H9 (cell line): ENCODE measurements at regions not wholly inside any gene's neighbourhood (a gene's known extent, or its start where the extent isn't known, plus 50 kb on each side); places are given as distances from the start of the nearest gene placed in this dataset.

Experiments used
- DNase-seq: peaks from one replicate; pipeline ENCODE4 v3.0.0-alpha.2; 2017
- H2AFZ ChIP-seq: one replicate; pipeline ENCODE4 v1.6.1; 2013; ENCODE audit warnings: mild to moderate bottlenecking, low read length, control low read depth, moderate library complexity
- H2AK5ac ChIP-seq: 2 replicates; pipeline ENCODE4 v1.6.1; 2013; ENCODE audit warnings: low read length, control low read depth, mixed read lengths; ENCODE audit not compliant: insufficient read length
- H2BK120ac ChIP-seq: one replicate; pipeline ENCODE4 v1.6.1; 2013; ENCODE audit warnings: low read depth, mild to moderate bottlenecking, low read length, control low read depth, inconsistent platforms; ENCODE audit not compliant: poor library complexity, severe bottlenecking
- H2BK12ac ChIP-seq: 2 replicates; pipeline ENCODE4 v1.6.1; 2013; ENCODE audit warnings: low read length, control low read depth, mixed read lengths, low read depth; ENCODE audit not compliant: insufficient read length
- H2BK15ac ChIP-seq: 2 replicates; pipeline ENCODE4 v1.6.1; 2013; ENCODE audit warnings: low read depth, low read length, control low read depth
- H2BK20ac ChIP-seq: one replicate; pipeline ENCODE4 v1.6.1; 2013; ENCODE audit warnings: low read depth, mild to moderate bottlenecking, low read length, control low read depth, inconsistent platforms; ENCODE audit not compliant: poor library complexity, severe bottlenecking
- H2BK5ac ChIP-seq: 2 replicates; pipeline ENCODE4 v1.6.1; 2013; ENCODE audit warnings: low read length, control low read depth, mixed read lengths; ENCODE audit not compliant: insufficient read length
- H3K14ac ChIP-seq: 2 replicates; pipeline ENCODE4 v1.6.1; 2013; ENCODE audit warnings: low read length, control low read depth; ENCODE audit not compliant: insufficient read depth
- H3K18ac ChIP-seq: 2 replicates; pipeline ENCODE4 v1.6.1; 2013; ENCODE audit warnings: low read depth, mild to moderate bottlenecking, mixed read lengths, low read length, control low read depth; ENCODE audit not compliant: insufficient read length
- H3K23ac ChIP-seq: 2 replicates; pipeline ENCODE4 v1.6.1; 2013; ENCODE audit warnings: low read length, control low read depth, mixed read lengths, low read depth; ENCODE audit not compliant: insufficient read length
- H3K23me2 ChIP-seq: 2 replicates; pipeline ENCODE4 v1.6.1; 2013; ENCODE audit warnings: low read depth, mild to moderate bottlenecking, mixed read lengths, low read length, control low read depth; ENCODE audit not compliant: insufficient read length, poor library complexity, severe bottlenecking
- H3K27ac ChIP-seq: 2 replicates; pipeline ENCODE4 v1.5.1; 2013; ENCODE audit warnings: low read length, control low read depth, mixed read lengths, low read depth; ENCODE audit not compliant: insufficient read length
- H3K27me3 ChIP-seq: 2 replicates; pipeline ENCODE4 v1.6.1; 2013; ENCODE audit warnings: low read length, control low read depth, inconsistent platforms; ENCODE audit not compliant: insufficient read depth
- H3K4ac ChIP-seq: 2 replicates; pipeline ENCODE4 v1.6.1; 2013; ENCODE audit warnings: low read depth, mild to moderate bottlenecking, control low read depth, inconsistent platforms, low read length, moderate library complexity
- H3K4me1 ChIP-seq: 2 replicates; pipeline ENCODE4 v1.6.1; 2013; ENCODE audit warnings: low read length, control low read depth, inconsistent platforms; ENCODE audit not compliant: insufficient read depth
- H3K4me2 ChIP-seq: 2 replicates; pipeline ENCODE4 v1.6.1; 2013; ENCODE audit warnings: low read length, control low read depth, mixed read lengths; ENCODE audit not compliant: insufficient read length, insufficient read depth
- H3K56ac ChIP-seq: 2 replicates; pipeline ENCODE4 v1.6.1; 2013; ENCODE audit warnings: low read depth, mild to moderate bottlenecking, mixed read lengths, low read length, control low read depth; ENCODE audit not compliant: insufficient read length
- H3K79me1 ChIP-seq: 2 replicates; pipeline ENCODE4 v1.6.1; 2013; ENCODE audit warnings: low read depth, mild to moderate bottlenecking, moderate library complexity, low read length, control low read depth, inconsistent platforms; ENCODE audit not compliant: insufficient read depth, poor library complexity, severe bottlenecking
- H3K79me2 ChIP-seq: 2 replicates; pipeline ENCODE4 v1.6.1; 2013; ENCODE audit warnings: low read length, control low read depth, inconsistent platforms; ENCODE audit not compliant: insufficient read depth
- H3K9ac ChIP-seq: 2 replicates; pipeline ENCODE4 v1.6.1; 2013; ENCODE audit warnings: low read length, control low read depth, mixed read lengths; ENCODE audit not compliant: insufficient read length; ENCODE audit errors: extremely low read depth
- H3K9me3 ChIP-seq: one replicate; pipeline ENCODE4 v1.6.1; 2013; ENCODE audit warnings: low read depth, low read length, inconsistent platforms; ENCODE audit not compliant: control insufficient read depth
- H3T11ph ChIP-seq: one replicate; pipeline ENCODE4 v1.6.1; 2013; ENCODE audit warnings: mild to moderate bottlenecking, low read length, control low read depth, inconsistent platforms
- H4K20me1 ChIP-seq: one replicate; pipeline ENCODE4 v1.6.1; 2013; ENCODE audit not compliant: control insufficient read depth, insufficient read length, insufficient read depth
- H4K5ac ChIP-seq: 2 replicates; pipeline ENCODE4 v1.6.1; 2013; ENCODE audit warnings: low read depth, mild to moderate bottlenecking, mixed read lengths, low read length, control low read depth; ENCODE audit not compliant: insufficient read length
- H4K8ac ChIP-seq: replicated peaks from 2 replicates; pipeline ENCODE4 v1.6.1; 2013; ENCODE audit warnings: low read length, control low read depth, mixed read lengths, low read depth; ENCODE audit not compliant: insufficient read length
- H4K91ac ChIP-seq: 2 replicates; pipeline ENCODE4 v1.6.1; 2013; ENCODE audit warnings: low read depth, mild to moderate bottlenecking, moderate library complexity, mixed read lengths, low read length, control low read depth; ENCODE audit not compliant: insufficient read length
- H3K27ac Mint-ChIP-seq, 3 experiments: 2 replicates in 2 of 3; 3 replicates in 1 of 3; pipeline ENCODE4 v1.8.0; 2020 to 2021; ENCODE audit warnings: mixed read lengths in 3 of 3, mild to moderate bottlenecking in 1 of 3, moderate library complexity in 1 of 3
- H3K27me3 Mint-ChIP-seq: 2 replicates; pipeline ENCODE4 v1.8.0; 2021; ENCODE audit warnings: low read depth, mild to moderate bottlenecking, moderate library complexity, mixed read lengths
- H3K36me3 Mint-ChIP-seq, 3 experiments: 2 replicates in 2 of 3; 3 replicates in 1 of 3; pipeline ENCODE4 v1.8.0; 2020 to 2021; ENCODE audit warnings: low read depth in 3 of 3, mixed read lengths in 3 of 3; ENCODE audit not compliant: insufficient read depth in 1 of 3
- H3K4me1 Mint-ChIP-seq, 2 experiments: 2 replicates each; pipeline ENCODE4 v1.8.0; 2020; ENCODE audit warnings: mixed read lengths in 2 of 2
- H3K4me3 Mint-ChIP-seq, 2 experiments: 2 replicates in 1 of 2; 3 replicates in 1 of 2; pipeline ENCODE4 v1.8.0; 2020 to 2021; ENCODE audit warnings: mild to moderate bottlenecking in 2 of 2, mixed read lengths in 2 of 2, moderate library complexity in 1 of 2
- H3K9me3 Mint-ChIP-seq, 2 experiments: 2 replicates in 1 of 2; 3 replicates in 1 of 2; pipeline ENCODE4 v1.8.0; 2020; ENCODE audit warnings: mild to moderate bottlenecking in 2 of 2, mixed read lengths in 2 of 2, moderate library complexity in 1 of 2
- WGBS: extraction: QIAGEN DNeasy Blood & Tissue Kit; methylation state at CpG from one replicate; pipeline ENCODE4 v1.1.7; 2013; ENCODE audit warnings: missing lambda C conversion rate, low lambda C conversion rate, mixed read lengths; ENCODE audit not compliant: insufficient read length; ENCODE audit errors: extremely low coverage; 5-methylcytosine and 5-hydroxymethylcytosine counted together
- TF ChIP-seq, protein P1 (sequence below): fragments of 200-600 bp; sonication (generic); conservative IDR thresholded peaks from 3 replicates; pipeline ENCODE4 v1.8.0; 2021; ENCODE audit warnings: antibody characterized with exemption, mild to moderate bottlenecking

DNA sequence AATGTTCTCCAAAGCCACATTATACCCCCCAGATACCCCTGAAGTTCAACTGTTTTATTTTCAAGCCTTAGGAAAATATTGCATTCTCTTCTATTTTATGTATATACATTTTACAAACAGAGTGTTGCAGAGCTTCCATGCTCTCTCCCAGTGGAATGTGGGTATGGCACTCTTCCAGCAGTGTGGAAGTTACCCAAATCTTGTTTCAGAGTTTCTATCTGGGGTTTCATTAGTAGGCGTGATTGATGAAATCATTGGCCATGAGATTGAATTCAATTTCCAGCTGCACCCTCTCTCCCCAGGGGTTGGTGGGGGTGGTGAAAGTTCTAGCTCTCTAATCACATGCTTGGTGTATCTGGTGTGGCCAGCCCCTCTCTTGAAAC, 350.4 kb downstream of the RPS24 start:
- Mint-ChIP-seq H3K27ac (no peak overlapping the region), H3K36me3 (peaks cover under 1 to 7% (median 5%) of the 10 kb centered on the region in 3 experiments; a peak in 4 of 7 replicates), H3K9me3 (peaks cover 6% of the 10 kb centered on the region in 2 experiments), H3K27me3 (peaks cover 35% of the 10 kb centered on the region), H3K4me3 (no peak overlapping the region), H3K4me1 (peaks cover 13 to 14% of the 10 kb centered on the region in 2 experiments)
- Histone ChIP-seq H2BK12ac (no peak overlapping the region), H2AFZ (no peak overlapping the region), H3K4me2 (no peak overlapping the region), H3K27ac (no peak overlapping the region), H3K23me2 (no peaks in the 10 kb centered on the region), H3K18ac (no peak overlapping the region), H3K9me3 (no peaks in the 10 kb centered on the region), H3K4me1 (no peaks in the 10 kb centered on the region), H3K27me3 (no peaks in the 10 kb centered on the region), H2BK15ac (no peak overlapping the region), H2BK120ac (no peak overlapping the region), H4K8ac (no peak overlapping the region), H2BK5ac (no peak overlapping the region), H3K9ac (no peak overlapping the region), H3K14ac (no peak overlapping the region), H3K79me2 (no peaks in the 10 kb centered on the region), H3T11ph (no peak overlapping the region), H3K79me1 (no peaks in the 10 kb centered on the region), H4K91ac (no peak overlapping the region), H4K20me1 (no peaks in the 10 kb centered on the region), H3K4ac (no peak overlapping the region), H2AK5ac (no peak overlapping the region), H4K5ac (no peak overlapping the region), H2BK20ac (no peak overlapping the region), H3K56ac (no peak overlapping the region), H3K23ac (no peak overlapping the region)
- WGBS, result no CpG with 5 or more reads among the region's 1 CpG
- TF ChIP-seq, protein P1, sequence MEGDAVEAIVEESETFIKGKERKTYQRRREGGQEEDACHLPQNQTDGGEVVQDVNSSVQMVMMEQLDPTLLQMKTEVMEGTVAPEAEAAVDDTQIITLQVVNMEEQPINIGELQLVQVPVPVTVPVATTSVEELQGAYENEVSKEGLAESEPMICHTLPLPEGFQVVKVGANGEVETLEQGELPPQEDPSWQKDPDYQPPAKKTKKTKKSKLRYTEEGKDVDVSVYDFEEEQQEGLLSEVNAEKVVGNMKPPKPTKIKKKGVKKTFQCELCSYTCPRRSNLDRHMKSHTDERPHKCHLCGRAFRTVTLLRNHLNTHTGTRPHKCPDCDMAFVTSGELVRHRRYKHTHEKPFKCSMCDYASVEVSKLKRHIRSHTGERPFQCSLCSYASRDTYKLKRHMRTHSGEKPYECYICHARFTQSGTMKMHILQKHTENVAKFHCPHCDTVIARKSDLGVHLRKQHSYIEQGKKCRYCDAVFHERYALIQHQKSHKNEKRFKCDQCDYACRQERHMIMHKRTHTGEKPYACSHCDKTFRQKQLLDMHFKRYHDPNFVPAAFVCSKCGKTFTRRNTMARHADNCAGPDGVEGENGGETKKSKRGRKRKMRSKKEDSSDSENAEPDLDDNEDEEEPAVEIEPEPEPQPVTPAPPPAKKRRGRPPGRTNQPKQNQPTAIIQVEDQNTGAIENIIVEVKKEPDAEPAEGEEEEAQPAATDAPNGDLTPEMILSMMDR, result no peak
- DNase-seq, result no peak
